Mesodermal cell (in vitro differentiated cells): ENCODE measurements at regions not wholly inside any gene's neighbourhood (a gene's known extent, or its start where the extent isn't known, plus 50 kb on each side); places are given as distances from the start of the nearest gene placed in this dataset.

Experiments used
- H3K27ac ChIP-seq: 2 replicates; pipeline ENCODE4 v1.7.0; 2013; ENCODE audit warnings: mild to moderate bottlenecking, low read depth, low read length, moderate library complexity; ENCODE audit not compliant: severe bottlenecking
- H3K36me3 ChIP-seq: 2 replicates; pipeline ENCODE4 v1.7.1; 2013; ENCODE audit warnings: mild to moderate bottlenecking, low read length, moderate library complexity; ENCODE audit not compliant: control insufficient read depth, insufficient read depth
- H3K4me1 ChIP-seq: one replicate; pipeline ENCODE4 v1.7.1; 2013; ENCODE audit warnings: mild to moderate bottlenecking, low read length; ENCODE audit not compliant: insufficient read depth, control insufficient read depth, poor library complexity, severe bottlenecking
- H3K4me3 ChIP-seq: 2 replicates; pipeline ENCODE4 v1.7.0; 2013; ENCODE audit warnings: low read length, control low read depth, mild to moderate bottlenecking; ENCODE audit not compliant: insufficient read depth, poor library complexity, severe bottlenecking; ENCODE audit errors: extremely low read depth
- H3K9me3 ChIP-seq: 2 replicates; pipeline ENCODE4 v1.7.1; 2013; ENCODE audit warnings: mild to moderate bottlenecking, low read length, moderate library complexity; ENCODE audit not compliant: control insufficient read depth
- WGBS, 2 experiments: methylation state at CpG; one replicate each; pipeline ENCODE4 v1.1.5; 2013; ENCODE audit warnings: missing lambda C conversion rate in 2 of 2; ENCODE audit not compliant: insufficient coverage in 2 of 2; 5-methylcytosine and 5-hydroxymethylcytosine counted together

GRCh38 chrX:99445336-99445735 is 964.7 kb downstream of the PCDH19 start:
- Histone ChIP-seq H3K27ac (no peak overlapping the region), H3K4me3 (no peak overlapping the region), H3K36me3 (no peaks in the 10 kb centered on the region), H3K4me1 (no peaks in the 10 kb centered on the region), H3K9me3 (no peaks in the 10 kb centered on the region)
- WGBS, 2 experiments: 100% methylated on average over 1 of the region's 1 CpG; no CpG with 5 or more reads in 1 of the 2 experiments

GRCh38 chrX:99421796-99422195 is 988.3 kb downstream of the PCDH19 start:
- Histone ChIP-seq H3K4me3 (no peak overlapping the region), H3K27ac (no peak overlapping the region), H3K9me3 (no peaks in the 10 kb centered on the region), H3K4me1 (no peaks in the 10 kb centered on the region), H3K36me3 (no peaks in the 10 kb centered on the region)

GRCh38 chrX:99415470-99415869 is 994.6 kb downstream of the PCDH19 start:
- 60% methylated on average over 1 of the region's 1 CpG; no CpG with 5 or more reads in 1 of the 2 experiments for WGBS, 2 experiments

GRCh38 chrX:99413317-99413716 is 996.8 kb downstream of the PCDH19 start:
- no peaks in the 10 kb centered on the region for H3K4me1 ChIP-seq
- no CpG with 5 or more reads among the region's 3 CpGs for WGBS, 2 experiments
- H3K36me3 ChIP-seq: no peaks in the 10 kb centered on the region
- H3K4me3 ChIP-seq: no peak overlapping the region
- H3K9me3 ChIP-seq: no peaks in the 10 kb centered on the region
- H3K27ac ChIP-seq: no peak overlapping the region

More at GRCh38 chrX:99415470-99415869, 994.6 kb downstream of the PCDH19 start:
- Histone ChIP-seq H3K4me1 (no peaks in the 10 kb centered on the region), H3K36me3 (no peaks in the 10 kb centered on the region), H3K9me3 (no peaks in the 10 kb centered on the region), H3K4me3 (no peak overlapping the region), H3K27ac (no peak overlapping the region)

GRCh38 chrX:99398545-99398944 is 1011.5 kb downstream of the PCDH19 start:
- H3K36me3 ChIP-seq: no peaks in the 10 kb centered on the region
- H3K4me3 ChIP-seq: no peak overlapping the region
- no peaks in the 10 kb centered on the region for H3K4me1 ChIP-seq
- no peaks in the 10 kb centered on the region for H3K9me3 ChIP-seq
- H3K27ac ChIP-seq: no peak overlapping the region
- WGBS, 2 experiments: no CpG with 5 or more reads among the region's 3 CpGs

GRCh38 chrX:99397879-99398278 is 1012.2 kb downstream of the PCDH19 start:
- whole genome bisulfite sequencing, 2 experiments: 100% methylated on average over 1 of the region's 1 CpG; no CpG with 5 or more reads in 1 of the 2 experiments
- Histone ChIP-seq H3K4me1 (no peaks in the 10 kb centered on the region), H3K36me3 (no peaks in the 10 kb centered on the region), H3K27ac (no peak overlapping the region), H3K9me3 (no peaks in the 10 kb centered on the region), H3K4me3 (no peak overlapping the region)

- H3K36me3 ChIP-seq: no peaks in the 10 kb centered on the region
- H3K4me1 ChIP-seq: no peaks in the 10 kb centered on the region
- 86% methylated on average over 2 of the region's 2 CpGs; no CpG with 5 or more reads in 1 of the 2 experiments for WGBS, 2 experiments
- H3K27ac ChIP-seq: no peak overlapping the region
- no peaks in the 10 kb centered on the region for H3K9me3 ChIP-seq
- H3K4me3 ChIP-seq: no peak overlapping the region
These were observed 1015.6 kb downstream of the PCDH19 start for GRCh38 chrX:99394456-99394855.

GRCh38 chrX:99384594-99385374 is 1025.3 kb downstream of the PCDH19 start:
- WGBS, 2 experiments: 80% methylated on average over 1 of the region's 5 CpGs; no CpG with 5 or more reads in 1 of the 2 experiments
- no peak overlapping the region for H3K27ac ChIP-seq
- H3K4me3 ChIP-seq: no peak overlapping the region
- no peaks in the 10 kb centered on the region for H3K9me3 ChIP-seq
- H3K4me1 ChIP-seq: no peaks in the 10 kb centered on the region
- no peaks in the 10 kb centered on the region for H3K36me3 ChIP-seq

- H3K27ac ChIP-seq: no peak overlapping the region
- no peaks in the 10 kb centered on the region for H3K9me3 ChIP-seq
- no CpG with 5 or more reads among the region's 5 CpGs for WGBS, 2 experiments
- no peak overlapping the region for H3K4me3 ChIP-seq
- H3K36me3 ChIP-seq: no peaks in the 10 kb centered on the region
- H3K4me1 ChIP-seq: no peaks in the 10 kb centered on the region
These were observed 1026.3 kb downstream of the PCDH19 start for GRCh38 chrX:99383786-99384185.

- no peaks in the 10 kb centered on the region for H3K9me3 ChIP-seq
- no peak overlapping the region for H3K27ac ChIP-seq
- no peaks in the 10 kb centered on the region for H3K4me1 ChIP-seq
- no peaks in the 10 kb centered on the region for H3K36me3 ChIP-seq
- no peak overlapping the region for H3K4me3 ChIP-seq
- 94 to 98% methylated on average over 9 to 36 of the region's 53 CpGs for WGBS, 2 experiments
These were observed 1038.0 kb downstream of the PCDH19 start for GRCh38 chrX:99371976-99372595.

- H3K36me3 ChIP-seq: no peaks in the 10 kb centered on the region
- H3K27ac ChIP-seq: no peak overlapping the region
- H3K4me1 ChIP-seq: no peaks in the 10 kb centered on the region
- no peaks in the 10 kb centered on the region for H3K9me3 ChIP-seq
- H3K4me3 ChIP-seq: no peak overlapping the region
- no CpG with 5 or more reads among the region's 1 CpG for WGBS, 2 experiments
These were observed 1056.7 kb downstream of the PCDH19 start for GRCh38 chrX:99353412-99353811.
